Small intestine (tissue), 7 donors: ENCODE measurements at regions not wholly inside any gene's neighbourhood (a gene's known extent, or its start where the extent isn't known, plus 50 kb on each side); places are given as distances from the start of the nearest gene placed in this dataset.
A peak's percentile ranks its signal among the peaks of the same experiment; 100 is the strongest.

Source experiments
- DNase-seq, 2 donors: peaks; one replicate each; pipeline versions ENCODE4 v3.0.0 to v3.0.0-alpha.2; 2013
- FAIRE-seq: peaks from 2 replicates; lab custom pipeline; 2012; peaks lifted over from hg19 to GRCh38; lab: Jason Lieb, UNC
- H3K27ac ChIP-seq, 3 donors: one replicate each; pipeline ENCODE4 v1.5.1; 2013; ENCODE audit warnings: low read length in 2 of 3, mild to moderate bottlenecking in 2 of 3, control low read depth in 1 of 3, inconsistent platforms in 1 of 3, low read depth in 1 of 3, moderate library complexity in 1 of 3
- H3K27me3 ChIP-seq, 3 donors: one replicate each; pipeline ENCODE4 v1.6.1; 2013; ENCODE audit warnings: low read length in 3 of 3, inconsistent platforms in 1 of 3; ENCODE audit not compliant: control insufficient read depth in 3 of 3, insufficient read depth in 3 of 3
- H3K36me3 ChIP-seq, 3 donors: one replicate each; pipeline ENCODE4 v1.6.1; 2013; ENCODE audit warnings: low read length in 3 of 3, inconsistent platforms in 1 of 3, low read depth in 1 of 3, mild to moderate bottlenecking in 1 of 3, moderate library complexity in 1 of 3; ENCODE audit not compliant: control insufficient read depth in 3 of 3, insufficient read depth in 2 of 3
- H3K4me1 ChIP-seq, 3 donors: one replicate each; pipeline ENCODE4 v1.6.1; 2013; ENCODE audit warnings: low read length in 2 of 3, inconsistent platforms in 1 of 3, low read depth in 1 of 3, mild to moderate bottlenecking in 1 of 3, moderate library complexity in 1 of 3; ENCODE audit not compliant: control insufficient read depth in 3 of 3, insufficient read depth in 2 of 3
- H3K4me3 ChIP-seq, 3 donors: one replicate each; pipeline ENCODE4 v1.5.1; 2013; ENCODE audit warnings: low read length in 3 of 3, control low read depth in 1 of 3, inconsistent platforms in 1 of 3, low read depth in 1 of 3, mild to moderate bottlenecking in 1 of 3, moderate library complexity in 1 of 3
- H3K9me3 ChIP-seq, 2 donors: one replicate each; pipeline ENCODE4 v1.6.1; 2013; ENCODE audit warnings: low read depth in 1 of 2, low read length in 1 of 2; ENCODE audit not compliant: control insufficient read depth in 2 of 2, insufficient read depth in 1 of 2
- WGBS, 3 donors: extraction: QIAGEN DNeasy Blood & Tissue Kit; methylation state at CpG; one replicate each; pipeline ENCODE4 v1.1.7; 2013; 5-methylcytosine and 5-hydroxymethylcytosine counted together
- donor health status: healthy with polysubstance abuse.
- donor health status: control.
- donor health status: control.
- donor health status: Bipolar disorder and iron deficiency.
- donor health status: healthy.

GRCh38 chr16:64364016-64364415 lies 757.8 kb downstream of the CDH11 start:
- WGBS, 3 donors = 80 to 86% (median 86%) methylated on average over 2 of the region's 2 CpGs
- Histone ChIP-seq H3K36me3 (no peaks in the 10 kb centered on the region), H3K9me3 (no peaks in the 10 kb centered on the region), H3K4me1 (no peaks in the 10 kb centered on the region), H3K27me3 (no peaks in the 10 kb centered on the region), H3K4me3 (no peak overlapping the region), H3K27ac (no peak overlapping the region)
- DNase-seq (no peak), FAIRE-seq (no peak)

GRCh38 chr16:64363039-64363438 lies 758.8 kb downstream of the CDH11 start:
- no peaks in the 10 kb centered on the region for H3K36me3 ChIP-seq
- no peak overlapping the region for H3K4me3 ChIP-seq
- no peaks in the 10 kb centered on the region for H3K27me3 ChIP-seq
- H3K9me3 ChIP-seq = no peaks in the 10 kb centered on the region
- DNase-seq (peak in 1 of 2 donors; percentile 5), FAIRE-seq (no peak)
- WGBS, 3 donors = 81 to 87% (median 85%) methylated on average over 2 of the region's 2 CpGs
- H3K27ac ChIP-seq = no peak overlapping the region
- no peaks in the 10 kb centered on the region for H3K4me1 ChIP-seq

GRCh38 chr16:64362193-64362592 lies 759.7 kb downstream of the CDH11 start:
- FAIRE-seq (no peak), DNase-seq (no peak)
- Histone ChIP-seq H3K9me3 (no peaks in the 10 kb centered on the region), H3K27ac (no peak overlapping the region), H3K4me3 (no peak overlapping the region), H3K36me3 (no peaks in the 10 kb centered on the region), H3K4me1 (no peaks in the 10 kb centered on the region), H3K27me3 (no peaks in the 10 kb centered on the region)
- 49 to 69% (median 54%) methylated on average over 2 of the region's 2 CpGs for WGBS, 3 donors

GRCh38 chr16:64361753-64362152 lies 760.1 kb downstream of the CDH11 start:
- no peaks in the 10 kb centered on the region for H3K4me1 ChIP-seq
- DNase-seq (no peak), FAIRE-seq (no peak)

GRCh38 chr16:64358291-64358690 lies 763.6 kb downstream of the CDH11 start:
- Histone ChIP-seq H3K27ac (no peak overlapping the region), H3K9me3 (no peaks in the 10 kb centered on the region), H3K4me1 (no peaks in the 10 kb centered on the region), H3K4me3 (no peak overlapping the region), H3K36me3 (no peaks in the 10 kb centered on the region), H3K27me3 (no peaks in the 10 kb centered on the region)
- no peak for FAIRE-seq
- no peak for DNase-seq
- 73 to 81% (median 75%) methylated on average over 1 of the region's 1 CpG for WGBS, 3 donors

More at GRCh38 chr16:64361753-64362152, 760.1 kb downstream of the CDH11 start:
- H3K36me3 ChIP-seq = no peaks in the 10 kb centered on the region
- H3K4me3 ChIP-seq = no peak overlapping the region
- H3K27me3 ChIP-seq = no peaks in the 10 kb centered on the region
- 54 to 67% (median 61%) methylated on average over 2 of the region's 2 CpGs for WGBS, 3 donors
- H3K27ac ChIP-seq = no peak overlapping the region
- no peaks in the 10 kb centered on the region for H3K9me3 ChIP-seq

GRCh38 chr16:64356267-64356666 lies 765.6 kb downstream of the CDH11 start:
- Histone ChIP-seq H3K27ac (no peak overlapping the region), H3K9me3 (no peaks in the 10 kb centered on the region), H3K4me1 (no peaks in the 10 kb centered on the region), H3K36me3 (no peaks in the 10 kb centered on the region), H3K27me3 (no peaks in the 10 kb centered on the region), H3K4me3 (no peak overlapping the region)
- FAIRE-seq (no peak), DNase-seq (peak in 1 of 2 donors; percentile 26)
- WGBS, 3 donors = 85 to 94% (median 92%) methylated on average over 1 of the region's 1 CpG

- no peaks in the 10 kb centered on the region for H3K4me1 ChIP-seq
- no peaks in the 10 kb centered on the region for H3K36me3 ChIP-seq
- no peak overlapping the region for H3K4me3 ChIP-seq
- no peak overlapping the region for H3K27ac ChIP-seq
- no peaks in the 10 kb centered on the region for H3K9me3 ChIP-seq
- 88 to 96% (median 94%) methylated on average over 1 of the region's 1 CpG for WGBS, 3 donors
- DNase-seq = no peak
- FAIRE-seq = no peak
- H3K27me3 ChIP-seq = no peaks in the 10 kb centered on the region
Observed at GRCh38 chr16:64352246-64352645, 769.6 kb downstream of the CDH11 start.

GRCh38 chr16:64351121-64351520 lies 770.7 kb downstream of the CDH11 start:
- Histone ChIP-seq H3K4me1 (no peaks in the 10 kb centered on the region), H3K27me3 (no peaks in the 10 kb centered on the region), H3K4me3 (no peak overlapping the region), H3K36me3 (no peaks in the 10 kb centered on the region), H3K27ac (no peak overlapping the region), H3K9me3 (no peaks in the 10 kb centered on the region)
- DNase-seq (no peak), FAIRE-seq (no peak)
- 68 to 73% (median 71%) methylated on average over 1 of the region's 1 CpG for WGBS, 3 donors

- H3K9me3 ChIP-seq = no peaks in the 10 kb centered on the region
Observed at GRCh38 chr16:64346080-64346479, 775.8 kb downstream of the CDH11 start.

More at GRCh38 chr16:64346080-64346479, 775.8 kb downstream of the CDH11 start:
- no peaks in the 10 kb centered on the region for H3K4me1 ChIP-seq
- DNase-seq = no peak
- H3K27ac ChIP-seq = no peak overlapping the region
- no peaks in the 10 kb centered on the region for H3K27me3 ChIP-seq
- 84 to 94% (median 92%) methylated on average over 4 of the region's 4 CpGs for WGBS, 3 donors
- H3K36me3 ChIP-seq = no peaks in the 10 kb centered on the region
- H3K4me3 ChIP-seq = no peak overlapping the region
- no peak for FAIRE-seq
